Astrocyte (in vitro differentiated cells and primary cell): ENCODE measurements at regions not wholly inside any gene's neighbourhood (a gene's known extent, or its start where the extent isn't known, plus 50 kb on each side); places are given as distances from the start of the nearest gene placed in this dataset.

Source experiments
- DNase-seq: peaks from one replicate; pipeline ENCODE4 v3.0.0-alpha.2; 2010; ENCODE audit warnings: low read depth
- FAIRE-seq: peaks from 2 replicates; lab custom pipeline; 2011; peaks lifted over from hg19 to GRCh38; lab: Jason Lieb, UNC
- H2AFZ ChIP-seq: 2 replicates; pipeline ENCODE4 v1.6.0; 2012; ENCODE audit warnings: low read depth, low read length, inconsistent platforms
- H3K27ac ChIP-seq: 2 replicates; pipeline ENCODE4 v1.5.1; 2011; ENCODE audit warnings: low read depth, low read length, inconsistent platforms
- H3K27me3 ChIP-seq: 2 replicates; pipeline ENCODE4 v1.6.0; 2011; ENCODE audit warnings: low read length, inconsistent platforms; ENCODE audit not compliant: insufficient read depth
- H3K36me3 ChIP-seq: 2 replicates; pipeline ENCODE4 v1.5.1; 2011; ENCODE audit warnings: low read length, inconsistent platforms; ENCODE audit not compliant: insufficient read depth
- H3K4me1 ChIP-seq: 2 replicates; pipeline ENCODE4 v1.5.1; 2011; ENCODE audit warnings: low read length, inconsistent platforms; ENCODE audit not compliant: insufficient read depth
- H3K4me2 ChIP-seq: 2 replicates; pipeline ENCODE4 v1.6.0; 2012; ENCODE audit warnings: low read length, inconsistent platforms
- H3K4me3 ChIP-seq: 2 replicates; pipeline ENCODE4 v1.5.1; 2011; ENCODE audit warnings: low read depth, mild to moderate bottlenecking, low read length, inconsistent platforms; ENCODE audit not compliant: insufficient read depth
- H3K79me2 ChIP-seq: 2 replicates; pipeline ENCODE4 v1.6.0; 2012; ENCODE audit warnings: mild to moderate bottlenecking, low read length, inconsistent platforms; ENCODE audit not compliant: insufficient read depth
- H3K9ac ChIP-seq: 2 replicates; pipeline ENCODE4 v1.6.0; 2012; ENCODE audit warnings: mild to moderate bottlenecking, low read length, inconsistent platforms
- H3K9me3 ChIP-seq: 2 replicates; pipeline ENCODE4 v1.5.1; 2012; ENCODE audit warnings: low read depth, mild to moderate bottlenecking, low read length, inconsistent platforms; ENCODE audit not compliant: insufficient read depth
- H4K20me1 ChIP-seq: 2 replicates; pipeline ENCODE4 v1.6.0; 2012; ENCODE audit warnings: low read length, inconsistent platforms; ENCODE audit not compliant: insufficient read depth
- H3K27ac Mint-ChIP-seq: one replicate; pipeline ENCODE4 v1.8.0; 2021; ENCODE audit warnings: mild to moderate bottlenecking, mixed read lengths; ENCODE audit not compliant: unreplicated experiment
- H3K27me3 Mint-ChIP-seq: one replicate; pipeline ENCODE4 v1.8.0; 2021; ENCODE audit warnings: low read depth, mixed read lengths; ENCODE audit not compliant: unreplicated experiment
- H3K36me3 Mint-ChIP-seq: one replicate; pipeline ENCODE4 v1.8.0; 2021; ENCODE audit warnings: low read depth, mixed read lengths; ENCODE audit not compliant: unreplicated experiment
- H3K4me1 Mint-ChIP-seq: one replicate; pipeline ENCODE4 v1.8.0; 2021; ENCODE audit warnings: low read depth, mixed read lengths; ENCODE audit not compliant: unreplicated experiment
- H3K4me3 Mint-ChIP-seq: one replicate; pipeline ENCODE4 v1.8.0; 2021; ENCODE audit warnings: mild to moderate bottlenecking, moderate library complexity, mixed read lengths; ENCODE audit not compliant: unreplicated experiment
- H3K9me3 Mint-ChIP-seq: one replicate; pipeline ENCODE4 v1.8.0; 2021; ENCODE audit warnings: mild to moderate bottlenecking, mixed read lengths; ENCODE audit not compliant: unreplicated experiment
- EZH2 ChIP-seq: IDR thresholded peaks from 2 replicates; pipeline ENCODE4 v1.6.1; 2012; ENCODE audit warnings: mild to moderate bottlenecking, low read length, inconsistent platforms; ENCODE audit not compliant: insufficient read depth
- TF ChIP-seq, protein P1 (sequence below): IDR thresholded peaks from 2 replicates; pipeline ENCODE4 v1.5.1; 2011; ENCODE audit warnings: low read depth, mild to moderate bottlenecking, inconsistent platforms, low read length, moderate library complexity; ENCODE audit not compliant: insufficient read depth

DNA sequence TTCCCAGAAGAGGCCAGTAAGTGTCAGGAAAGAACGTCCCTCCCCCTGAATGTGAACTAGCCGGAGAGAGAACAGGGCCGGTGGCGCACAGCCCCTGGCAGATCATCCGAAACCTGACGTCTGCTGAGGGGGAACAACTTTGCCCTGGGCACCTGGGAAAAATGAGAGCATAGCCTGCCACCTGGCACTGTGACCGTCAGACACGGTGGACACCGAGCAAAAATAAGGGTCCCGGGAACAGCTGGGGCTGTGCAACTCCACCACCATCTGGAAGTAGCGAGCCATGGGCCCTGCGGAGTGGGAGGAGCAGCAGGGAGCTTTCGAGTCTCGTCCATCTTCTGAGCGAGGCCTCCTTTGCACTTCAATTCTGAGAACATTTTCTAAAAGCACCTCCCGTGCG is 110.8 kb downstream of the EDN3 start:
- Mint-ChIP-seq H3K4me3 (no peak overlapping the region), H3K9me3 (peaks cover 6% of the 10 kb centered on the region), H3K4me1 (peaks cover 4% of the 10 kb centered on the region), H3K27ac (no peak overlapping the region), H3K36me3 (no peaks in the 10 kb centered on the region), H3K27me3 (peaks cover 38% of the 10 kb centered on the region)
- DNase-seq (no peak), FAIRE-seq (no peak)
- H3K27me3 ChIP-seq, result no peaks in the 10 kb centered on the region
- no peaks in the 10 kb centered on the region for H3K36me3 ChIP-seq
- H3K4me3 ChIP-seq, result no peak overlapping the region
- no peaks in the 10 kb centered on the region for H4K20me1 ChIP-seq
- H3K4me2 ChIP-seq, result no peak overlapping the region
- H3K9me3 ChIP-seq, result no peaks in the 10 kb centered on the region
- H3K79me2 ChIP-seq, result no peaks in the 10 kb centered on the region
- H3K9ac ChIP-seq, result no peak overlapping the region
- TF ChIP-seq EZH2, result no peak
- TF ChIP-seq, protein P1, sequence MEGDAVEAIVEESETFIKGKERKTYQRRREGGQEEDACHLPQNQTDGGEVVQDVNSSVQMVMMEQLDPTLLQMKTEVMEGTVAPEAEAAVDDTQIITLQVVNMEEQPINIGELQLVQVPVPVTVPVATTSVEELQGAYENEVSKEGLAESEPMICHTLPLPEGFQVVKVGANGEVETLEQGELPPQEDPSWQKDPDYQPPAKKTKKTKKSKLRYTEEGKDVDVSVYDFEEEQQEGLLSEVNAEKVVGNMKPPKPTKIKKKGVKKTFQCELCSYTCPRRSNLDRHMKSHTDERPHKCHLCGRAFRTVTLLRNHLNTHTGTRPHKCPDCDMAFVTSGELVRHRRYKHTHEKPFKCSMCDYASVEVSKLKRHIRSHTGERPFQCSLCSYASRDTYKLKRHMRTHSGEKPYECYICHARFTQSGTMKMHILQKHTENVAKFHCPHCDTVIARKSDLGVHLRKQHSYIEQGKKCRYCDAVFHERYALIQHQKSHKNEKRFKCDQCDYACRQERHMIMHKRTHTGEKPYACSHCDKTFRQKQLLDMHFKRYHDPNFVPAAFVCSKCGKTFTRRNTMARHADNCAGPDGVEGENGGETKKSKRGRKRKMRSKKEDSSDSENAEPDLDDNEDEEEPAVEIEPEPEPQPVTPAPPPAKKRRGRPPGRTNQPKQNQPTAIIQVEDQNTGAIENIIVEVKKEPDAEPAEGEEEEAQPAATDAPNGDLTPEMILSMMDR, result no peak
- H3K4me1 ChIP-seq, result no peaks in the 10 kb centered on the region
- H3K27ac ChIP-seq, result no peak overlapping the region
- H2AFZ ChIP-seq, result no peak overlapping the region

DNA sequence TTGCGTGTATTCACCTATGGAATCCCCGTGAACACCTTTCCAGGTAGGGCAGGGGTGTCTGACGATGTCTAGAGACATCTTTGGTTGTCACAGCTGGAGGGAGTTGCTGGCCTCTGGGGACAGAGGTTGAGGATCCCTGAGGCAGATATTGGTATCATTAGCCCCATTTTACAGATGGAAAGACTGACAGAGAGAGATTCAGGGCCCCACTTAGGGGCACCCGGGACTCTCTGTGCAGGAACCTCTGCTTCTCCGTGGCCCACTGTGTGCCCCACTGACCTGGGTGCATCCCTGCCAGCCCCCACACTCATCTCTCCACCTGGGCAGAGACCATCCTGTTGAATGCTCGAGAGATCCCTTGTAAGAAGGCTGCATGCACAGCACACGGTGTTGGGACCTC is 111.2 kb downstream of the EDN3 start:
- no peak overlapping the region for H3K4me3 ChIP-seq
- FAIRE-seq, result no peak
- H3K4me2 ChIP-seq, result no peak overlapping the region
- H3K9me3 ChIP-seq, result no peaks in the 10 kb centered on the region
- no peaks in the 10 kb centered on the region for H3K4me1 ChIP-seq
- no peak overlapping the region for H3K27ac ChIP-seq
- no peak overlapping the region for H2AFZ ChIP-seq
- H3K36me3 ChIP-seq, result no peaks in the 10 kb centered on the region
- H3K9ac ChIP-seq, result no peak overlapping the region
- no peak overlapping the region for H3K27ac Mint-ChIP-seq
- H4K20me1 ChIP-seq, result no peaks in the 10 kb centered on the region
- H3K4me3 Mint-ChIP-seq, result no peak overlapping the region
- no peaks in the 10 kb centered on the region for H3K27me3 ChIP-seq
- peaks cover 35% of the 10 kb centered on the region for H3K27me3 Mint-ChIP-seq
- H3K9me3 Mint-ChIP-seq, result peaks cover 6% of the 10 kb centered on the region
- TF ChIP-seq, protein P1, result no peak
- TF ChIP-seq EZH2, result no peak
- H3K36me3 Mint-ChIP-seq, result no peaks in the 10 kb centered on the region
- no peak for DNase-seq
- H3K79me2 ChIP-seq, result no peaks in the 10 kb centered on the region
- peaks cover 4% of the 10 kb centered on the region for H3K4me1 Mint-ChIP-seq

DNA sequence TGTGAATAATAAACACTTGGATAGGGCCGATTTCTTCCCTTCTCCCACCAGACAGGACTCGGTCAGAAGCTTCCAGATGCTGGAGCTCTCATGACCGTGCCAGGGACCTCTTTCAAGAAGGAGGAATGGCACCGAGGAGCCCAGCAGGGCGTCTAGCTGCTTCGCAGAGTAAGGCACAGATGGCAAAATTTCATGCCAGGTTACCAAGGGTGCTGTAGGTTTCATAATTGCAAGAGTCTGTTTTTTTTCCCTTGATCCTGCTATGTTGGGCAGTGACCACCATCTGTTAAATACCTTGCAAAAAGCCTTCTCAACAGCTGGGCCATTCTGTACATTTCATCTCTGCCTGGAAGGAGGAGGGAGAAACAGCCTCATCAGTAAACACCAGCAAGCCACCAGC is 111.8 kb downstream of the EDN3 start:
- H3K4me1 Mint-ChIP-seq, result peaks cover 4% of the 10 kb centered on the region
- Histone ChIP-seq H3K4me1 (no peaks in the 10 kb centered on the region), H3K27ac (no peak overlapping the region), H3K4me3 (no peak overlapping the region), H3K27me3 (no peaks in the 10 kb centered on the region), H3K9me3 (no peaks in the 10 kb centered on the region), H3K9ac (no peak overlapping the region), H4K20me1 (no peaks in the 10 kb centered on the region), H2AFZ (no peak overlapping the region), H3K36me3 (no peaks in the 10 kb centered on the region), H3K4me2 (no peak overlapping the region), H3K79me2 (no peaks in the 10 kb centered on the region)
- DNase-seq (no peak), FAIRE-seq (no peak)
- H3K9me3 Mint-ChIP-seq, result peaks cover 6% of the 10 kb centered on the region
- H3K4me3 Mint-ChIP-seq, result no peak overlapping the region
- TF ChIP-seq, protein P1, result no peak
- TF ChIP-seq EZH2, result no peak
- H3K27me3 Mint-ChIP-seq, result peaks cover 30% of the 10 kb centered on the region
- no peaks in the 10 kb centered on the region for H3K36me3 Mint-ChIP-seq
- no peak overlapping the region for H3K27ac Mint-ChIP-seq
